WTC11 (cell line): ENCODE measurements at regions not wholly inside any gene's neighbourhood (a gene's known extent, or its start where the extent isn't known, plus 50 kb on each side); places are given as distances from the start of the nearest gene placed in this dataset.

Source experiments
- CTCF ChIP-seq: fragments of 200-600 bp; IDR thresholded peaks from 2 replicates; pipeline ENCODE4 v1.8.0; 2022; ENCODE audit warnings: antibody characterized with exemption
- ZNF425 ChIP-seq: fragments of 250-450 bp; sonication (Bioruptor Pico); conservative IDR thresholded peaks from 2 replicates; pipeline ENCODE4 v1.9.0; 2021; ENCODE audit warnings: mild to moderate bottlenecking

- TF ChIP-seq CTCF (no peak), ZNF425 (CRISPR knock-in tag) (no peak)
Measured at GRCh38 chr3:72285502-72285901, 500.6 kb upstream of the PROK2 start.
